Urinary bladder (tissue), 3 donors: ENCODE measurements at regions not wholly inside any gene's neighbourhood (a gene's known extent, or its start where the extent isn't known, plus 50 kb on each side); places are given as distances from the start of the nearest gene placed in this dataset.
"Not testable (repeated sequence)": the region's sequence is repeated elsewhere in the genome, so short reads cannot be mapped to it uniquely, and the experiment has no call there.

Experiments
- DNase-seq: peaks from one replicate; pipeline ENCODE4 v3.0.0-alpha.2; 2015; ENCODE audit errors: extremely low spot score
- H3K27ac ChIP-seq: one replicate; pipeline ENCODE4 v1.5.1; 2013; ENCODE audit warnings: low read depth, mild to moderate bottlenecking, moderate library complexity
- H3K36me3 ChIP-seq: one replicate; pipeline ENCODE4 v1.6.1; 2013; ENCODE audit warnings: mild to moderate bottlenecking, moderate library complexity; ENCODE audit not compliant: insufficient read depth
- H3K4me1 ChIP-seq: one replicate; pipeline ENCODE4 v1.6.1; 2013; ENCODE audit warnings: mild to moderate bottlenecking, moderate library complexity; ENCODE audit not compliant: insufficient read depth
- H3K4me3 ChIP-seq: one replicate; pipeline ENCODE4 v1.5.1; 2013; ENCODE audit warnings: low read depth, low read length
- WGBS: extraction: QIAGEN DNeasy Blood & Tissue Kit; methylation state at CpG from one replicate; pipeline ENCODE4 v1.1.7; 2013; 5-methylcytosine and 5-hydroxymethylcytosine counted together
- donor health status: healthy with polysubstance abuse.
- donor health status: healthy.

DNA sequence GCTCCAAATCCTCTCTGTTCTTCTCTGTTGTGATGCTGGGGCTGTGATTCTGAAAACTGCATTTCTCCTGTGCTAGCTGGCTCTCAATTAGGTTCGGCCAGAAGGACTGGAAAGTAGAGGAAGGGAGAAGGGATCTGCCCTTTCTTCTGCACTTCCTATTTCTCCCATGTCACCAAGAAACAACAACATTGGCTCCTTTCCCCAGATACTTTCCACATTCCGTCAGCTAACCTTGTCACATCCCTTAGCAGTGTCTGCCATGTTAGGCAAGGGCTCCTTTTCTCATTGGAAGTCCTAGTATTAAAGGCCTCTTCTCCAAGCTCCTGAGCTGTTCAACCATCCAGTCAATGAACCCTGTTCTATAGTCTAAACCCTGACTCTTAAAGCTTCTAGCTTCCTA, 171.1 kb downstream of the ZNF621 start:
- Histone ChIP-seq H3K36me3 (no peaks in the 10 kb centered on the region), H3K4me3 (no peak overlapping the region), H3K4me1 (no peaks in the 10 kb centered on the region), H3K27ac (no peak overlapping the region)
- 62% methylated on average over 2 of the region's 2 CpGs for WGBS
- DNase-seq = no peak

DNA sequence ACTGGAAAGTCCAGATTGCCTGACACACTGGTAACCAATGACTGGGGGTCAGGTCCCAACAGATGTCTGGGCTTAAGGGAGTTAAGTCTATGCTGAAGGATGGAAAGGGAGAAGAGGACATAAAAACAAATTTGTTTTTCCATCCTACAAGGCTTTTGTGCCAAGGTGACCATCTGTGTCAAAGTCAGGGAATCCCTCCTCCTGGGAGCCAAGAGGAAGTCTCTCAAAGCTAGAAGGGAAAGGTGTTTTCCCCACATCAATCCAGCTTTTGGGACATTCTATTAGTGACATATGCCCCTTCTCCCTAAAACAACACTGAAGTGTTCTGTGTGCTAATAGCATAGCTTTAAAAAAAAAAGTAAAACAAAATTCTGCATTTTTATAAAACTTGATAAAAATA, 173.9 kb downstream of the ZNF621 start:
- H3K36me3 ChIP-seq, DNase-seq, H3K4me3 ChIP-seq, H3K27ac ChIP-seq, H3K4me1 ChIP-seq: not testable (repeated sequence)

- DNase-seq = no peak
- Histone ChIP-seq H3K36me3 (no peaks in the 10 kb centered on the region), H3K4me3 (no peak overlapping the region), H3K4me1 (no peaks in the 10 kb centered on the region), H3K27ac (no peak overlapping the region)
- WGBS = 93% methylated on average over 1 of the region's 1 CpG
These were observed 176.3 kb downstream of the ZNF621 start for GRCh38 chr3:40701016-40701588.

GRCh38 chr3:40704224-40704623, 179.5 kb downstream of the ZNF621 start:
- WGBS = 85% methylated on average over 1 of the region's 1 CpG
- DNase-seq = no peak
- Histone ChIP-seq H3K4me3 (no peak overlapping the region), H3K36me3 (no peaks in the 10 kb centered on the region), H3K4me1 (no peaks in the 10 kb centered on the region), H3K27ac (no peak overlapping the region)

DNA sequence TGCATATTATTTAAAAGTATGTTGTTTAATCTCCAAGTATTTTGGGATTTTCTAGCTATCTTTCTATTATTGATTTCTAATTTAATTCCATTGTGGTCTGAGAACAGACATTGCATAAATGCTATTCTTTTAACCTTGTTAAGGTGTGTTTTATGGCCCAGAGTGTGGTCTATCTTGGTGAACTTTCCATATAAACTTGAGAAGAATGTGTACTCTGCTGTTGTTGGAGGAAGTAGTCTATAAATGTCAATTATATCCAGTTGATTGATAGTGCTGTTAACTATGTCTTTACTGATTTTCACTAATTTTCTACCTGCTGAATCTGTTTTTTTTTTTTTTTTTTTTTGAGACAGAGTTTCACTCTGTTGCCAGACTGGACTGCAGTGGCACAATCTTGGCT, 180.9 kb downstream of the ZNF621 start:
- H3K4me3 ChIP-seq = no peak overlapping the region
- DNase-seq = no peak
- H3K4me1 ChIP-seq = no peaks in the 10 kb centered on the region
- no peaks in the 10 kb centered on the region for H3K36me3 ChIP-seq
- H3K27ac ChIP-seq = no peak overlapping the region

DNA sequence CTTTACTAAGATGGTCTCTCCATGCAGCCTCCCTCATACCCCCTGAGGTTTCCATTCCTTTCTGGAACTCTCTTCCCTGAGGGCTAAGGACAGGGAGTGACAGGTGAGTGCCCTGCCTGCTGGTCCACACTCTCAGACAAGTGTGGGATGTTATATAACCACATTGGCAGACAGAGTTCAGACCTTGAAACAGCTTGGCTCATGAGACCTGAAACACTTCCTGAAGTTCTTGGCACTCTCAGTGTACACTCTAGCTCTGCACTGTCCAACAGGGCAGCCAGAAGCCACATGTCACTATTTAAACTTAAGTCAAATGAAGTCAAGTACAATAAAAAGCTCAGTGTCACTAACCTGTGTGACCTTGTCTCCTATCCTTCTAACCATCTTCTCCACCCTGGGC, 188.5 kb downstream of the ZNF621 start:
- no peaks in the 10 kb centered on the region for H3K4me1 ChIP-seq
- H3K27ac ChIP-seq = no peak overlapping the region
- no peak for DNase-seq
- no peak overlapping the region for H3K4me3 ChIP-seq
- H3K36me3 ChIP-seq = no peaks in the 10 kb centered on the region

DNA sequence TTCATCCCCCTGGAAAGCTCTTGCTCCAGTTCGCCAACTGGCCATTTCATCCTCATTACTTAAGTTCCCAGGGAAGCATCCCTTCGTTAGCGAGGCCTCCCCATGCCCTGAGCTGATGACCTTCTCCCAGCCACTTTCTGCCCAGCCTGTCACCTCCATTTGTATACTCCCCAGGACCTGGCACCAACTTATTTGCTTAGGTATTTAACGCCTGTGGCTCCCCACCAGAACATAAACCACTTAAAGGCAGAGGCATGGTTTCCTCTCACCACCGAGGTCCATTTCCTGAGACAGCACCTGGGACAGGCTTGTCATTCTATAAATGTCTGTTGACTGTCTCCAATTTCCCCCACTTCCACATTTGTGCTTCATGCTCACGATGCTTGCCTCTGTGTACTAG, 189.0 kb downstream of the ZNF621 start:
- 85% methylated on average over 6 of the region's 6 CpGs for WGBS
- no peak overlapping the region for H3K27ac ChIP-seq
- no peaks in the 10 kb centered on the region for H3K36me3 ChIP-seq
- no peaks in the 10 kb centered on the region for H3K4me1 ChIP-seq
- no peak for DNase-seq
- H3K4me3 ChIP-seq = no peak overlapping the region

- Histone ChIP-seq H3K4me3 (no peak overlapping the region), H3K27ac (no peak overlapping the region), H3K4me1 (no peaks in the 10 kb centered on the region), H3K36me3 (no peaks in the 10 kb centered on the region)
- DNase-seq = no peak
- WGBS = 70% methylated on average over 10 of the region's 10 CpGs
These were observed 190.1 kb downstream of the ZNF621 start for GRCh38 chr3:40714771-40715345.

GRCh38 chr3:40715551-40715950, 190.8 kb downstream of the ZNF621 start:
- H3K36me3 ChIP-seq = no peaks in the 10 kb centered on the region
- H3K27ac ChIP-seq = no peak overlapping the region
- no peak for DNase-seq
- no peak overlapping the region for H3K4me3 ChIP-seq
- no peaks in the 10 kb centered on the region for H3K4me1 ChIP-seq

DNA sequence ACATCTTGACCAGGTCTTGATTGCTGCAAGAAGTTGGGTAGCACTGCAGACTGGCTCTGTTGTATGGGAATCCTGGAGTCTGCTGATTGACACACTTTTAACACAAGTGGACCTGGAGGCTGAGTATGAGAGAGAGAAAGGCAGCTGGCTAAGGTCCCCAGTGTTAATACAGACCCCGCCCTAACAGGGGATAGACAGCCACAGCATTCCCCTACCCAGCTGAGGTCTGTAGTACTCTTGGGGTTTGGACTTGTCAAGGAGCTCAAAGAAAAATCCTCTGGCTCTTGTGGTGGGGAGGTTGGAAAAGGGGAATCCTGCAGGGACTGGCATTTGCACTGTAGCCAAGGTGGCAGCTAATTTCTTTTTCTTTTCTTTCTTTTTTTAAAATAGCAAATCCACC, 192.7 kb downstream of the ZNF621 start:
- no peaks in the 10 kb centered on the region for H3K4me1 ChIP-seq
- no peaks in the 10 kb centered on the region for H3K36me3 ChIP-seq
- no peak overlapping the region for H3K4me3 ChIP-seq
- no peak overlapping the region for H3K27ac ChIP-seq
- DNase-seq = no peak
- 92% methylated on average over 1 of the region's 1 CpG for WGBS

GRCh38 chr3:40718209-40718608, 193.4 kb downstream of the ZNF621 start:
- Histone ChIP-seq H3K36me3 (no peaks in the 10 kb centered on the region), H3K4me1 (no peaks in the 10 kb centered on the region), H3K4me3 (no peak overlapping the region), H3K27ac (no peak overlapping the region)
- DNase-seq = no peak
- 96% methylated on average over 1 of the region's 1 CpG for WGBS

DNA sequence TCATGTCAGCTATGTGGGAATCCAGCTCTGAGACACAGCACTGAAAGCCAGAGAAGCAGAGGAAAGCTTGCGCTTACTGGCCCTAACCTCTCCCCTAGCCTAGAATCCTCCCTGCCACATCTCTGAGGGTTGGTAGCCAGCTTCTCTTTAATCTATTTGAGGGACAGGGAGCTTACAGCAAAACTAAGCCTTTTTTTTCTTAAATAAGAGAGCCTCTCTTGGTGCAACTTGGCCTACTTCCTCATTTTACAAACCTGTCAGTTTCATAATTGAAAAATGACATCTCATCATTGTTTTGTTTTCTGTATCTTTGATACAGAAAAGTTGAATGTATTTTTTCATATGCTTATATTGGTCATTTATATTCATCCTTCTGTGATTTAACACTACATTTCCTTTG, 193.9 kb downstream of the ZNF621 start:
- no peak for DNase-seq
- H3K4me1 ChIP-seq = no peaks in the 10 kb centered on the region
- no peak overlapping the region for H3K27ac ChIP-seq
- no peak overlapping the region for H3K4me3 ChIP-seq
- no peaks in the 10 kb centered on the region for H3K36me3 ChIP-seq
- 96% methylated on average over 1 of the region's 1 CpG for WGBS

- DNase-seq = no peak
- H3K4me3 ChIP-seq = no peak overlapping the region
- H3K36me3 ChIP-seq = no peaks in the 10 kb centered on the region
- H3K27ac ChIP-seq = no peak overlapping the region
- H3K4me1 ChIP-seq = no peaks in the 10 kb centered on the region
- 74% methylated on average over 11 of the region's 11 CpGs for WGBS
These were observed 195.0 kb downstream of the ZNF621 start for GRCh38 chr3:40719660-40720287.

- DNase-seq = no peak
- Histone ChIP-seq H3K4me1 (no peaks in the 10 kb centered on the region), H3K36me3 (no peaks in the 10 kb centered on the region), H3K4me3 (no peak overlapping the region), H3K27ac (no peak overlapping the region)
- WGBS = 88% methylated on average over 4 of the region's 4 CpGs
These were observed 195.6 kb downstream of the ZNF621 start for GRCh38 chr3:40720341-40720740.

DNA sequence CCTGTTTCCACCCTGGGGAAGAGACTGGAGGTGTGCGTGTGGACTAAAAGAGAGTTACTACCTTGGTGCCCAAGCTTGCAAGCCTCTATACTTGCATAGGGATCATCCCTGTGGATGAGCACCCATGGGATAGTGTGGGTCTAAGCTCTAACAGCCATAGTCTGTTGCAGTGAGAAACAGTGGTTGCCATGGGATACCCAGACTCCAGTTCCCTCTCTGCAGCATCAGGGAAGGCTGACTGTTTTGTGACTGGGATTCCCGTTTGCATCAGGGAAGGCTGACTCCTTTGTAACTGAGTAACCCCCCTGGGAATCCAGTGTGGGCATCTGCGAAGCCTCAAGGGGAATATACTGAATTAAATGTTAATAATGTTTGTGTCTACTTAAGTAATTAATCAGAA, 196.1 kb downstream of the ZNF621 start:
- H3K36me3 ChIP-seq = no peaks in the 10 kb centered on the region
- no peaks in the 10 kb centered on the region for H3K4me1 ChIP-seq
- WGBS = 89% methylated on average over 3 of the region's 3 CpGs
- no peak for DNase-seq
- no peak overlapping the region for H3K4me3 ChIP-seq
- no peak overlapping the region for H3K27ac ChIP-seq
